ENCODE measurements at regions not wholly inside any gene's neighbourhood (a gene's known extent, or its start where the extent isn't known, plus 50 kb on each side); places are given as distances from the start of the nearest gene placed in this dataset.
"Not testable (repeated sequence)": the region's sequence is repeated elsewhere in the genome, so short reads cannot be mapped to it uniquely, and the experiment has no call there.

DNA sequence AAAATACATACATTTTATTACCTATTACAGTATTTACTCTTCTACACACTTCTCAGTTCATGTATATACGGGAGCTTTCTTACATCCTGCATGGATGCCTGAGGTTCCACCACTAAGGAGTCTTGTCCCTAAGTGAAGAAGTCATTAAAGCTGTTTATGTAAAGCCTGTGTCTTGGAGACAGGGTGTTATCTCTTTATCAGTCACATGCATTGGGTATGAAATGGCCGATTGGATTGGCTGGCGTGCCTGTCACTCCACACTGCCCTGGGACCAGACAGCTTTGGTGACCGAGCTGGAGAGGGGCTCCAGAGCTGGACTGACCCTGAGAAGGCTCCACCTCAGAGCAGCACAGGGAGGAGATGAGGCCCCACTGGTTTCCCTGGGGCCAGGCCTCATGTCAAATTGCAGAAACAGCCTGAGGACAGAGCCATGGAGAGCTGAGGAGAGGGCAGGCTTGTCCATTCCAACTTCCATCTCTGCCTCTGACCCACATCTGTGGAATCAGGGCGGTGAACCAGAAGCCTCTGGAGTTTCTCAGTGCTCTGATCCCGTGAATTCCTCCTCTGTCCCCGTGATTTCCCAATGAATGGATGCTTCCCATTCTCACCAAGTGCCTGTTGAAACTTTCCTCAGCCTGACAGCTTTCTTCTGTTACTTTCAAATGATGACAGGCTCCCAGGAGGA, 628.8 kb downstream of the PRIM2 start:
- not testable (repeated sequence) for TF ChIP-seq GLIS3 (CRISPR knock-in tag; IDR thresholded peaks at IDR 0.05); RARB (CRISPR knock-in tag; IDR thresholded peaks at IDR 0.05); ZNF70 (CRISPR knock-in tag; IDR thresholded peaks at IDR 0.05); TCF4 (CRISPR knock-in tag; IDR thresholded peaks at IDR 0.05; ENCODE audit: borderline replicate concordance); ZFP3 (CRISPR knock-in tag; IDR thresholded peaks at IDR 0.05); OSR1 (CRISPR knock-in tag; IDR thresholded peaks at IDR 0.05); ZNF8 (CRISPR knock-in tag; IDR thresholded peaks at IDR 0.05); ESRRG (CRISPR knock-in tag; IDR thresholded peaks at IDR 0.05); ZNF565 (CRISPR knock-in tag; conservative IDR thresholded peaks at IDR 0.05; ENCODE audit: low read depth); TOX (CRISPR knock-in tag; IDR thresholded peaks at IDR 0.05; ENCODE audit: borderline replicate concordance)
- TF ChIP-seq, protein P1, sequence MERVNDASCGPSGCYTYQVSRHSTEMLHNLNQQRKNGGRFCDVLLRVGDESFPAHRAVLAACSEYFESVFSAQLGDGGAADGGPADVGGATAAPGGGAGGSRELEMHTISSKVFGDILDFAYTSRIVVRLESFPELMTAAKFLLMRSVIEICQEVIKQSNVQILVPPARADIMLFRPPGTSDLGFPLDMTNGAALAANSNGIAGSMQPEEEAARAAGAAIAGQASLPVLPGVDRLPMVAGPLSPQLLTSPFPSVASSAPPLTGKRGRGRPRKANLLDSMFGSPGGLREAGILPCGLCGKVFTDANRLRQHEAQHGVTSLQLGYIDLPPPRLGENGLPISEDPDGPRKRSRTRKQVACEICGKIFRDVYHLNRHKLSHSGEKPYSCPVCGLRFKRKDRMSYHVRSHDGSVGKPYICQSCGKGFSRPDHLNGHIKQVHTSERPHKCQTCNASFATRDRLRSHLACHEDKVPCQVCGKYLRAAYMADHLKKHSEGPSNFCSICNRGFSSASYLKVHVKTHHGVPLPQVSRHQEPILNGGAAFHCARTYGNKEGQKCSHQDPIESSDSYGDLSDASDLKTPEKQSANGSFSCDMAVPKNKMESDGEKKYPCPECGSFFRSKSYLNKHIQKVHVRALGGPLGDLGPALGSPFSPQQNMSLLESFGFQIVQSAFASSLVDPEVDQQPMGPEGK (CRISPR knock-in tag; IDR thresholded peaks at IDR 0.05; ENCODE audit: borderline replicate concordance) = not testable (repeated sequence)
- TF ChIP-seq, protein P2, sequence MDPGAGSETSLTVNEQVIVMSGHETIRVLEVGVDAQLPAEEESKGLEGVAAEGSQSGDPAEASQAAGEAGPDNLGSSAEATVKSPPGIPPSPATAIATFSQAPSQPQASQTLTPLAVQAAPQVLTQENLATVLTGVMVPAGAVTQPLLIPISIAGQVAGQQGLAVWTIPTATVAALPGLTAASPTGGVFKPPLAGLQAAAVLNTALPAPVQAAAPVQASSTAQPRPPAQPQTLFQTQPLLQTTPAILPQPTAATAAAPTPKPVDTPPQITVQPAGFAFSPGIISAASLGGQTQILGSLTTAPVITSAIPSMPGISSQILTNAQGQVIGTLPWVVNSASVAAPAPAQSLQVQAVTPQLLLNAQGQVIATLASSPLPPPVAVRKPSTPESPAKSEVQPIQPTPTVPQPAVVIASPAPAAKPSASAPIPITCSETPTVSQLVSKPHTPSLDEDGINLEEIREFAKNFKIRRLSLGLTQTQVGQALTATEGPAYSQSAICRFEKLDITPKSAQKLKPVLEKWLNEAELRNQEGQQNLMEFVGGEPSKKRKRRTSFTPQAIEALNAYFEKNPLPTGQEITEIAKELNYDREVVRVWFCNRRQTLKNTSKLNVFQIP (CRISPR knock-in tag; IDR thresholded peaks at IDR 0.05; ENCODE audit: borderline replicate concordance, low read depth) = not testable (repeated sequence)

Measured in SK-N-SH treated with all-trans-retinoic acid at 6 μM for 48 hours (cell line).